ENCODE measurements at regions not wholly inside any gene's neighbourhood (a gene's known extent, or its start where the extent isn't known, plus 50 kb on each side); places are given as distances from the start of the nearest gene placed in this dataset.
"Not testable (repeated sequence)": the region's sequence is repeated elsewhere in the genome, so short reads cannot be mapped to it uniquely, and the experiment has no call there.

DNA sequence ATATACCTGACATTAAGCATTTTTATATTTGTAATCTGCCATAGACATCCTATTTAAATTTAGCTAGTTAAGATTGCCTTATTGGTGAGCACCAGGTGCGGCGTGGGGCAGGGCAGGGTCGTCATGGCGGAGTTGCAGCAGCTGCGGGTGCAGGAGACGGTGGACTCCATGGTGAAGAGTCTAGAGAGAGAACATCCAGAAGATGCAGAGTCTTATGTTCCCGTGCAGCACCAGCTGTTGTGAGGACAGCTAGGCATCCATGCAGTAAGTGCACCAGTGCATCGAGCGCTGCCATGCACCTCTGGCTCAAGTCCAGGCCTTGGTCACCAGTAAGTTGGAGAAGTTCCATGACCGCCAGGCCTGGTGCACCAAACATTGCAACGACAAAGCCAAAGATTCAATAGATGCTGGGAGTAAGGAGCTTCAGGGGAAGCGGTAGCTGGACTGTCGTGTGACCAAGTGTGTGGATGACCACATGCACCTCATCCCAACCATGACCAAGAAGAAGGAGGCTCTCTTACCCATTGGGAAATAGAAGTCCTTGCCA, 586.2 kb downstream of the CD109 start:
- DNase-seq (ENCODE audit: low spot score): no peak

DNA sequence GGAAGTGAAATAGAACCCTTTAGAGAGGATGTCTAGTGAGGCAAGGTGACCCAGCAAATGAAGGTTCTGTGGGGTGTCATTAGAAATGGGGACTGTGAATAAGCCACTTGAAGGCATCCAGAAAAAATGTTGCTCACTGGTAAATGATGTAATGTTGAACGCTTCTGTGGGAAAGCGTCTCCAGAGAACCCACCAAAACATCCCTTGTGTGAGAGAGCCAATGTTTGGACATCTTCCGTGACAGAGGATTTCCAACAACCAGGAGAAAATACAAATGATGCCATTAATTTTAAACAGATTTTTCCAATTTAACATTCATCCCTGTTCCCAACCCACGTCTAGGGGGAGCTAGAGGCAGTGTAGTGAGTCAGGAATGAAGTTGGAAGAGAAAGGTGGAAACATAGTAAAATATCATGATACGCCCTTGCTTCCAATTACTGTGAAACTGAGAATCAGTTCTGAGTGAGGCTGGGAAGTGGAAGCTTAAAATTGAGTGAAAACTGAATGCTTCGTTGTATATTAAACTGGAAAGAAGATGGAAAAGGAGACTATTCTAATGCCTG, 584.2 kb downstream of the CD109 start:
- no peak for DNase-seq (ENCODE audit: low spot score)

DNA sequence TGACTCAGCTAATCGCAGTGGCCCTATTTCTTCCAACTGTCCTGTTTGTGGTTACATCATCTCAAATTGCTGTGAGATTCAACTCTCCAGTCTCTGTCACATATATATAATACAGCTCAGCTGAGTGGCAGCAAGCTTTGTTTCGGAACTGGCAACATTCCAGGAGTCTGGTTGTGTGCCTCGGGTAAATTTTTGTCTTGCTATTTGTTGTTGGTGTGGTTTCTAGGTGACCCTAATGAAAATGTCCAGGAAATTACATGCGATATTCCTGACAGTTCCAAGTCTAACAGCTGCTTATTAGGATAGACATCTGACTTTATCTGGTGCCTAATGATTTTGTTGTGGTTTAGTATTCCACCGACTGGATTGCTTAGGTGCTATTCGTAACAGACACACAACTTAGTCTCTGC, 581.8 kb downstream of the CD109 start:
- no peak for DNase-seq (ENCODE audit: low spot score)

DNA sequence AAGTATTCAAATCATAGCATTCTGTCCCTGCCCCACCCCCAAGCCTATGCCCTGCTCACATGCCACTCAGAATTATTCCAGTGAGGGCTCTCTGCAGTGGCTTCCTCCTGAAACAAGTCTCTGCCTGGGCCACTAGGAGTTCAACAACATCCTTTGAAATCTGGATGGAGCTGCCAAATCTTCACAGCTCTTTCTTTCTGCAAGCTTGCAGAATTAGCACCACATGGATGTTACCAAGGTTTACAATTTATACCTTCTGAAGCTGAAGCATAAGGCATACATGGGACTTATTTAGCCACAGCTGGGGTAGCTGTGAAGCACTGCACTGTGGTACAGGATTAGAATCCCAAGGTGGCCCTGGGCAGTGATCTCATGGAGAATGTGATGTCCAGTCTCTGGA, 577.5 kb downstream of the CD109 start:
- DNase-seq (ENCODE audit: low spot score): no peak

DNA sequence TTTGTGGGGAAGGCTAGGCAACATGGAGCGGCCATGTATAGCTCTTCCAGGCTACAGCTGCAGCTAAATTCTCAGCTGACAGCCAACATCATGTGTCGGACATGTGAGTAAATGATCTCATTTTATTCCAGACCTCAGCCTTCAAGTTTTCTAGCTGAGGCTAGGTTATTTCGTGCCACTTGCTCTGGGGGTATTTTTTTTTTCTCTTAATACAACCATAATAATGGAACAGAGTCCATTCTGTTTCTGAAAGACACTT, 573.5 kb downstream of the CD109 start:
- no peak for DNase-seq (ENCODE audit: low spot score)

DNA sequence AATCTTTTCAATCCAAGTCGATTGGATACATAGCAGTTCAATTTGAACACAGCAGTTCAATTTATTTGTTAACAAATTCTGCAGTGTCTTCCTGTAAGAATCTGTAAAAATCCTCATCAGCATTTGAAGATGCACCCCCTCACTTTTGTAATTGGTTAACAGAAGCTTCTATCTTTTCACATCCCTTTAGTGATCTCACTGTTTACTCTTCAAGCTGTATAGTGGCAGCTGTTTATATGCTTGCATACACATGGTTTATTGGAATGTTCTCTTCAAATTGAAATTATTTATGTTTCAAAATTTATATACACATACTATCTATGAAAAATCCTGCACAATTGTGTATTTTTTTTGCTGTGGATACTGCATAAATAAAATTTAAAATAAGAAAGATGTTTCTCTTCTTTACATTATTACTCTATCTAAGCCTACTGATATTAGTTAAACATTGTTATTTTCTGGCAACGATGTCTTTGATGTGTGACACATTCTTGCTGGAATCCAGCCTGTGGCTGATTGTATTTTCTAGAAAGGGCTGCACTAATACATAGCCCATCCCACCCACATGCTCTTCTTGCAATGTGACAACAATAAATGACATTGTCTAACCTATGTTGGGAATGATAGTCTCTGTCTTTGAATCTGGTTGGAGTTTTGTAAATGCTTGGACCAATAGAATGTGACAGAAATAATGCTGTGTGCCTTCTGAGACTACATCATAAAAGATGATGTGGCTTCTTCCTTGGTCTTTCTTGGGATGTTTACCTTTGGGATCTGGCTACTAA, 573.0 kb downstream of the CD109 start:
- no peak for DNase-seq (ENCODE audit: low spot score)

DNA sequence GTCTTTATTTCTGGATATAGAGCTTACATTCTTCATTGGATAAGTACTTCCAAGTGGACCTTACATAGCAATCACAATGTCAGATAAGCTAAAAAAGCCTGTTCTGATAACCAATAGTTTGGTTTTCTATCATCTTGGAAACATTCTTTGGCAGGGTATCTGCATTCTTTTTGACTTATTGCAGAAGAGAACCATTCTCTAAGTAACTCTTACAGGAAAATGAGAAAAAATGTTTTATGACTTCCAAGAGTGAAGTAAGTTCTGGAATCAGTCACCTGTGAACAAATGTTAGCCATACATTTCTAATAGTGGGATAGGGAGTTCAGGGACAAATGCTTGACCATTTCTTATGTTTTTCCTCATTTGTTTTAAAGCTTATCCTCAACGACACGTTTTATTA, 564.0 kb downstream of the CD109 start:
- no peak for DNase-seq (ENCODE audit: low spot score)

DNA sequence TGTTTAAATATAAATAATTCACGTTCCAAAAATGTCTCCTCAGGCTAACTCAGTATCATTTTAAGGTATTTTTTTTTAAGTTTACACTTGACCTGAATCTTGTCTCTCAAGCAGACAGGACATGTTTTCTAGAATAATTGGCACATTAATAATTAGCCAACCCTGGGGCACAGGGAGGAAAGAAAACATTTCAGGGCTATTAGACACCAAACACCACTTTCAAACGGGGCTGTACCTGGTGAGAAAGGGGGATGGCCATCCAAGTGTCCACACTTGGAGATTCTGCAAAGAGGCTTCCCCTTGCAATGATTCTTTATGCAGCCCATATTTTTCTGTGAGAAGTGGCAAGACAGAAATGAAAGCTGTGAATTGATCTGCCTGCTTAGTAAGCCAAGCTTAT, 560.8 kb downstream of the CD109 start:
- no peak for DNase-seq (ENCODE audit: low spot score)

DNA sequence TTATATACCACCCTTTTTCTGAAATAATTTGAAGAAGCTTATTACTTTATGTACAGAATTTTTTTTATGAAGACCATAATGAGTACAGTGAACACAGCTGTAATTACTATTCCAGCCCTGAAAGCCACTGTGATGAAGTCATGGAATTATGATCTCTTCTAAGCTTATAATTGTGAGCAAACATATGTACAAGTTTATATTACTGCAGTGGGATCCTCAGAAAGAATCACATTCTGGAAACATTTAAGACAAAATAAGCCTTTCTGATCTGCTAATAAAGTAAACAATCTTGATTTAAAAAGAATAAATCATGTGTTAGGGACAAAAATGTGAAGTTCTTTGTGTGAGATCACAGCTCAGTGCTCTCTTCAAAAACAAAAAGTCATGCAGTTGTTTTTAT, 560.4 kb downstream of the CD109 start:
- DNase-seq (ENCODE audit: low spot score): no peak

DNA sequence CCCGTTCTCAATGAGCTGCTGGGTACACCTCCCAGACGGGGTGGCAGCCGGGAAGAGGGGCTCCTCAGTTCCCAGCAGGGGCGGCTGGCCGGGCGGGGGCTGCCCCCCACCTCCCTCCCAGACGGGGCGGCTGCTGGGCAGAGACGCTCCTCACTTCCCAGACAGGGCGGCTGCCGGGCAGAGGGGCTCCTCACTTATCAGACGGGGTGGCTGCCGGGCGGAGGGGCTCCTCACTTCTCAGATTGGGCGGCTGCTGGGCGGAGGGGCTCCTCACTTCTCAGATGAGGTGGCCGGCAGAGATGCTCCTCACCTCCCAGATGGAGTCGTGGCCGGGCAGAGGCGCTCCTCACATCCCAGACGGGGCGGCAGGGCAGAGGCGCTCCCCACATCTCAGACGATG, 559.0 kb downstream of the CD109 start:
- not testable (repeated sequence) for DNase-seq (ENCODE audit: low spot score)

DNA sequence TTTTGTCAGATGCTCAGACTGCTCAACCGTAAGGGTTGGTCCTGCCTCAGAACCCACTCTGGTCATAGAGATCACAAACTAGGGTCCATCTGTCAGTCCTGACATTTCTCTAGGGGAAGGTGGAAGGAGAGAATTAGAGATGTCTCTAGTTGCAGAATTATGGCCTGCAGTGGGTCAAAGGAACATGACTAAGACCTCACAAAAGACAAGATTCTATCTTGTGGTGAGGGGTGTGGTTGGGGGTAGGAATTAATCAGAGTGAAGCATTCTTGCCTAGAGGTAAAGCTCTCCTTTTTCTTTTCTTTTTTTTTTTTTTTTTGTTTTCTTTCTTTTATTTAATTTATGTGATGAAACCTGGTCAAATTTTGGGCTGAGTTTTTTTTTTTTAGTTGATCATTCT, 558.1 kb downstream of the CD109 start:
- DNase-seq (ENCODE audit: low spot score): not testable (repeated sequence)

DNA sequence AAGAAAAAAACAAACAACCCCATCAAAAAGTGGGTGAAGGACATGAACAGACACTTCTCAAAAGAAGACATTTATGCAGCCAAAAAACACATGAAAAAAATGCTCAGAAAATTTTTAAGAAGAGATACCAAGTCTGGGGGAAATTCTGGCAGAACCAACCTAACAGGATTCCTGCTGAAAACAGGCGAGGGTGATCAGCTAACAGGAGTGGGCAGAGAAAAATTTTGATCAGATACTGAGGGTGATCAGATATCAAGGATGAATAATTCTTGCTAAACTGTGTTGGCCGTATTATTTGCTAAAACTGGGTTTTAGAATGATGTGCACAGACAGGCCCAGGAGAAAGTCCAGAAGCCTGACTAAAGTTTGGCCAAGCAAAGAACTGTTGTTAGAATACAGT, 557.3 kb downstream of the CD109 start:
- no peak for DNase-seq (ENCODE audit: low spot score)

DNA sequence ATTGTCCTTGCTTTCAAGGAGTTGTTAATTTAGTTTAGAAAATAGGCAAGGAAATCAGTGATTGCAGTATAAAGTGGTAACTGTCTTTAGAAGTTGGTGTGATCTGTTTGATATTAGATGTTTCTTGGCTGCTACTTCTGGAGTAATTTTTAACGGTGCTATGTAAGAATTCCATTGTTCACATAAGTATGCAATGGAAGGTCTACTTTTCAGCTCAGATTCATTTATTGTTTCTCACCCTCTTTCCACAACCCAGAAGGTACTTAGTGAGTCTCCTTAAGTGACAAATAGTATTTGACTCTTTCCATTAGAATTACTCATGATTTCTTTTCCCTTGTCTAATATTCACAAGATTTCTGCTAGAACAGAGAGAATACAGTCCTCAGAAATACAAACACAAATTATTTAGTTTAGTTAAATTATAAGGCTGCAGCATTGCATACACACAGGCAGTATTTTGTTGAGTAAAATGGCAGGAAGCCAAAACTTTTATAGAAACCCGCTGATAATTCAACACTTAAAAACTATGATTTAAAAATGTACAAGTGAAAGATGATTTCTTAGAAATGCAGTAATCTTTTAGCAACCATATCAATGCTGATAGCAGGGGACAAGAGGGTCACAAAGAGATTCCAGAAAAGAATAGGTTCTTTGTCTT, 554.3 kb downstream of the CD109 start:
- no peak for DNase-seq (ENCODE audit: low spot score)

DNA sequence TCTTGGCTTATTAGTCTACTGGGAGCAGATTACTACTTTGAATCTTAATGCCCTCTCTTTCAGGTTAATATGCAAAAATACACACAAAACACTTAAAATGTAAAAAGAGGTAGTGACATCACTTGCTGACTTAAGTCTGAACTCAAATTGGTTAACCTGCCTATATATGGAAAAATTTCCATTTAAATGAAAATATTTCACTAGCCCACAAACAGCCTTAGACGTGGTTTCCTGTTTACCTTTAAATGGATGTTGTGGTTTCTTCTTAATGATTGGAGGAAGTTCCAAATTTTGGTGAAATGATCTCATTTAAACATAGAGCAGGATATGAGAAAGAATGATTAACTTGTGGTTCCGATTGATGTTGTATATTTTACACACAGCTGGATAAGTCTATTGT, 553.7 kb downstream of the CD109 start:
- no peak for DNase-seq (ENCODE audit: low spot score)

DNA sequence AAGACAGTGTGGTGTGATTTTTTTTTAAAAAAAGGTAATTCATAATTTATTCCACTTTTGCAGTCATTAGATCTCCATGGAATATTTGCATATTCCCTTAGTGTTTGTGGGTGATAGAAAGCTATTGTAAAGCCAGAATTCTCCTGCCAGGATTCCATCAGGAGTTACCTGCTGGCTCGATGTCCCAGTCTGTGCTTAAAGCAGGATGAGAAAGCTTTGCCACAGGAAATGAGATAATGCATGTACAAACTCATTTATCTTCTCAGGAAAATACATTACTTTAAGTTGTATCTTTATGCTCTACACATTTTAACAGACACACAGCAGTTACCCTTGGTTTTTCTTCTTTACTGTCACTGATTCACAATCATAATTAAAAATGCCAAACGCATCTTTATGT, 553.0 kb downstream of the CD109 start:
- no peak for DNase-seq (ENCODE audit: low spot score)

DNA sequence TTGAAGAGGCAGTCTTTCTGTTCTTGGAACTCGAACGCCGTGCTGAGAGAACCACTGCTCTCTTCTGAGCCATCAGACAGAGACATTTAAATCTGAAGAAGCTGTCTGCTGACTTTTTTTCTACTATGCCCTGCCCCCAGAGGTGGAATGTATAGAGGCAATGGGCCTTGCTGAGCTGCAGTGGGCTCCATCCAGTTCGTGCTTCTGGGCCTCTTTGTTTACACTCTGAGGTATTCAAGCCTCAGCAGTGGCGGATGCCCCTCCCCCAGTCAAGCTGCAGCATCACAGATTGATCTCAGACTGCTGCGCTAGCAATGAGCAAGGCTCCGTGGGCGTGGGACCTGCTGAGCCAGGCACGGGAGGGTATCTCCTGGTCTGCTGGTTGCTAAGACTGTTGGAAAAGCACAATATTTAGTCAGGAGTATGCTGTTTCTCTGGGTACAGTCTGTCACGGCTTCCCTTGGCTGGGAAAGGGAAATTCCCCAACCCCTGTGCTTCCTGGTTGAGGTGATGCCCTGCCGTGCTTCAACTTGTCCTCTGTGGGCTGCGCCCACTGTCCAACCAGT, 526.8 kb downstream of the CD109 start:
- DNase-seq (ENCODE audit: low spot score): no peak

DNA sequence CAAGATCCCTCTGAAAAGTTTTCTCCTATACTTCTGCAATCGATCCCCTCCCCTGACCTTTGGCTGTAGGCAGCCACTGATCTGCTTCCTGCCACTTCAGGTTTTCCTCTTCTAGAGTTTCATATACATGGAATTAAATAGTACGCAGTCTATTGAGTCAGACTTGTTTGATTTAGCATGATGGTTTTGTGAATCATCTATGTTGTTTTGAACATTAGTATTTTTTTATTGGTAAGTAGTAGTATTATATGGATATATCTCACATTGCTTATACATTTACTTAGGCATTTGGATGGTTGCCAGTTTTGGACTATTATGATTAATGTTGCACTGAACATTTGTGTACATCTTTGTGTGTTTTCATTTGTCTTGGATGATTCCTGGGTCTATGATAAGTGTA, 518.0 kb downstream of the CD109 start:
- no peak for DNase-seq (ENCODE audit: low spot score)

DNA sequence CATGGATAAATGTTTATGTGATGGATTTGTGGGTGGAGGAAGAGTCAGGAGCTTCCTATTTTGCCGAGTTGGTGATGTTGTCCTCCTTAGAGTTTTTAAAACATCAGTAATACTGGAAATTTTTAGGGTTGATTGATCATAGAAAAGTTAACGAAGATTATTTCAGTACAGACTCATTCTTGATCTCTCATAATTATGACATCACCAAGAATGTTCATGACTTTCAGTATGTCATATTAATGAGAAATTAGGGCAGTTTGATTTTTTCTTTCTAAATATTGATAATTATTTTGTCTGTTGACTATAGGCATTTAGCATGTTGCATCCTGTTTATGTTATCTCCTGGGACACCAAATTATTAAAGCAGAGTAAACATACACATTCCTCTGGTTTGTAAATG, 512.2 kb downstream of the CD109 start:
- DNase-seq (ENCODE audit: low spot score): no peak

DNA sequence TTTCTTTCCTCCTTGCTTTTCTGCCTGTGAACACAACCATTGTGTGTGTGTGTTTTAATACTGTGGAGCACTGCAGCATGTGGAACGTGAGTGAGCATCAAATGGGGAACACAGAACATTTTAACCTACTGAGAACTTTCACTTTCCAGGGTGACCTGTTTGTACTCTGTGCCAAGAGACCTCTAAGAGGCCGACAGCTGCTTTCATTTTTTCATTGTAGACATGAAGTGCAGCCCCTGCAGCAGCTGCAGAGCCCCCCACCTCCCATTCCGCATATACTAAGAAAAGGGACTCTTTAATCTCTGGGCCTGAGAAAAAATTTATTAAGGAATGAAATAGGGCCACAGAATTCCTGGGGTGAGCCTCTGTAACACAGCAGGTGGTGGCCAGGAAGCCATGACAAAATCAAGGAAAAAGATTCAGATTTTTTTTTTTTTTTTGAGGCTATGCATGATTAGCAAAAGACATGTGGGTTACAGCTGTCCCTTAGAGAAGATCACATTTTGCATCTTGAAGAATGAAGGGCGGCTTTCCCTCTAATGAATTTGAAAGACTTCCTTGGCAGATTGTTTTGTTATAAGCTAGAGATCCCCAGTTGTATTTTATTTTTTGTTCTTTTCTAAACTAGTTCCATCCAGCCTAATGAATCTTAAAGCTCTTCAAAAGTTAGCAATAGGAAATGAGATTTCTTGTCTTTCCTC, 503.4 kb downstream of the CD109 start:
- DNase-seq (ENCODE audit: low spot score): no peak

DNA sequence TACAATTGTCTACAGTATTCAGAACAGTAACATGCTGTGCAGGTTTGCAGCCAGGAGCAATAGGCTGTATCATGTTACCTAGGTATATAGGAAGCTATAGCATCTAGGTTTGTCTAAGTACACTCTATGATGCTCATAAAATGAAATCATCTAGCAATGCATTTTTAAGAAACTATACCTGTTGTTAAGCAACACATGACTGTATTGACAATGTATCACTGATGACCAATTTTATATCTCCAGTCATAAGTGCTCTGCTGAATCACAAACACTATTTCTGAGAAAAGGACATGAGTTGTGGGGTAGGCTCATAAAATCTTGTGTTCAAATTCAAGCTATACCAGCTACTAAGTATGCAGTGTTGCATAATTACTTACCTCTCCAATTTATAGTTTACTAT, 501.3 kb downstream of the CD109 start:
- no peak for DNase-seq (ENCODE audit: low spot score)

DNA sequence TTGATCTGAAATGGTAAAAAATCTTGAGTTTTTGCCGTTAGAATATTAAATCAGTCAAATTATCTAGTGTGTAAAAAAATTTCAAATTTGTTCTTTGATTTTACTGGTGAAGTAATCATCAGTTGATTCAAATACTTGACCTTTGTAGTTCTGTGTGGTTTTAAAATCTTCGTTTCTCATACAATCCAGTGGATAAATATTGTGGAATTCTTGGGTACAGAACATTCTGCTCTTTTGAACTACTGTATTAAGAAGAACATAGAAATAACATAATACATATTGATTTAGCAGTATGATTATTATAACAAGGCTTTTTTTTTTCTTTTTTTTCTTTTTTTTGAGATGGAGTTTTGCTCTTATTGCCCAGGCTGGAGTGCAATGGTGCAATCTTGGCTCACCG, 491.8 kb downstream of the CD109 start:
- no peak for DNase-seq (ENCODE audit: low spot score)

DNA sequence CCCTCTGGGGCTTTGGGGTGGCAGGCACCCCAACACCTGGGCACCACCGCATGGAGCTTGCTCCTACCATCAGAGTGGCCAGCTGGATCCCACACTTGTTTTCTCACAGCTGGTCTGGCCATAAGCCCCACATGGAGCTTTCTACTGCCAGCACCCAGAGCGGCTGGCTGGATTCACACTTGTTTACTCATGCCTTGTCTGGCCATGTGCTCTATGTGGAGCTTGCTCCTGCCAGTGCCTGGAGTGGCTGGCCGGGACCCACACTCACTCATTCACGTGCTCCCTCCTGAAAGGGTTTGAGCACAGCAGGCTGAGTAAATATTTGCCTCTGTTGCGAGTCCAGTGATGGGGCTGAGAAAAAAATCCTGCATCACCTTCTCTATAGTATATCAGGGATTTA, 487.0 kb downstream of the CD109 start:
- DNase-seq (ENCODE audit: low spot score): no peak

DNA sequence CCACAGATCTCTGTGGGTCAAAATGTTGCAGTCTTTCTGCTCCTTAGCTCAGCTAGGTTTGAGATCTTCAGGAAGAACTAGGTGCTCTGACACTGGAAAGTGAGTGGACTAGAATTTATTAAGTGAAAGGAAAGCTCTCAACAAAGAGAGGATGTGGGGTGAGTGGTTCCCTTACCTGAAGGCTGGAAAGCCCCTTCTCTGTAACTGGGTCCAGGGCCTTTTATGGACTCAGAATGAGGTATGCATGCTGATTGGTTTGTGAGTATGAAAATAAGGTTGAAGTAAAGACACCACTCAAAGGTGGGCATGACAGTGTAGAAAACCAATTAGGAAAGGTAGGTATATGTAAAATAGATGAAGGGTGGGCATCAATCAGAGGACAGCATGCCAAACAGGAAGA, 485.5 kb downstream of the CD109 start:
- DNase-seq (ENCODE audit: low spot score): no peak
